ENCODE measurements at regions not wholly inside any gene's neighbourhood (a gene's known extent, or its start where the extent isn't known, plus 50 kb on each side); places are given as distances from the start of the nearest gene placed in this dataset.
"Not testable (repeated sequence)": the region's sequence is repeated elsewhere in the genome, so short reads cannot be mapped to it uniquely, and the experiment has no call there.

- TF ChIP-seq CTCF (IDR thresholded peaks at IDR 0.05); EP300 (IDR thresholded peaks at IDR 0.05; ENCODE audit: low read depth); POLR2A (IDR thresholded peaks at IDR 0.05); POLR2AphosphoS5 (IDR thresholded peaks at IDR 0.05): not testable (repeated sequence)
Observed at GRCh38 chr2:111275854-111276171, 155.1 kb downstream of the BCL2L11 start.
